Hematopoietic multipotent progenitor cell (in vitro differentiated cells): ENCODE measurements at regions not wholly inside any gene's neighbourhood (a gene's known extent, or its start where the extent isn't known, plus 50 kb on each side); places are given as distances from the start of the nearest gene placed in this dataset.

Source experiments
- DNase-seq, 3 donors: peaks; one replicate each; pipeline ENCODE4 v3.0.0-alpha.2; 2011 to 2015; ENCODE audit warnings: low read depth in 2 of 3, low spot score in 2 of 3

DNA sequence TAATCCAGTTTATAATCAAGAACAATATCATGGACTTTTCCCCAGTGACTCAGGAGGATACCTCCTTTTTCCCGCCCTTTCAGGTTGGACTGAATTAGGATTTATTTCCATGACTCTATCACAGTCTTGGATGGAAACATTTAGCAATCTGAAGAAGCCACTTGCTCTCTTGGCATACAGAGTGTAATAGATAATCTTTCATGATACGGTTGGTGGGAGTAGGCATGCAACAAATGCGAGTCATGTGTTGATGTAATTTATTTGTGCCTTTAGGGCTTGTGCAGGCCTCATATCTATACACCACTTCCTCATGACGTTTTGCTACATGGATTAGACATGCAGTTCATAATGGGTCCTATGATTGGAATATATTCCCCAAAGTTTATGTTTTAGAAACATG, 54.2 kb upstream of the MCTP2 start:
- DNase-seq = no peak

GRCh38 chr15:94175420-94175819, 55.9 kb upstream of the MCTP2 start:
- DNase-seq = no peak

DNA sequence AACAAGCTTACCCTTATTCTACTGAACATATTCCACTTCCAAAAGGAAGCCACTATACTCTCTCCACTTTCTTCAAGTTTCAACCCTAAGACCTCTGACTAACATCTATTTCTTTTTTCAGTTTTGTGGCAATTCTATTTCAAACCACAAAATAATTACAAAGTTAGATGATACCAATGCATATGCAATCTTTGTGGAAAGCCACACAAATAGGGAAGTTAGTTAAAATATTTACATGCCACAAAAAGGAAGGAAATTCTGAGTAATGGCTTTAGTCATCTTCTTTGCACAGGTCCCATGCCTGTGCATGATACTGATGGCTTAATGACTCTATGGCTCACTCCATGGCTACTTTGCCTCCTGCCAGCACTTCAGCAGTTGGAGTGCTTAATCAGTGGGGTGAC, 57.0 kb upstream of the MCTP2 start:
- peak in 2 of 3 donors; percentile 89 to 94 for DNase-seq

DNA sequence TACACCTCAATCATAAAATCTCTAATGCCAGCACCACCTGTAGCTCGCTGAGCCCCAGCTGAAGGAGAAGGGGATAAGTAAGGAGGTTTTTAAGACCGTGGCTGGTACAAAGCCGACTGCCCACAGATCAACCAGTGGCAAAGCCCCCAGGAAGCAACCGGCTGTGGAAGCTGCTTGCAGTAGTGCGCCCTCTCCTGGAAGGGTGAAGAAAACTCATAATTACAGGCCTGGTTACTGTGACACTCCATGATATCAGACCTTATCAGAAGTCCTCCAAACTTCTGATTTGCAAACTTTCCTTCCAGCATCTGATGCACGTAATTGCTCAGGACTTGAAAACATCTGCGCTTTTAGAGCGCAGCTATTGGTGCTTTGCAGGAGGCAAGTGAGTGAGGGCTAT, 63.1 kb upstream of the MCTP2 start:
- peak in 1 of 3 donors; percentile 28 for DNase-seq

GRCh38 chr15:94164971-94165370, 66.4 kb upstream of the MCTP2 start:
- DNase-seq = no peak

- DNase-seq = peak; percentile 28 to 92 (median 74)
Measured at GRCh38 chr15:94164202-94164807, 67.1 kb upstream of the MCTP2 start.

DNA sequence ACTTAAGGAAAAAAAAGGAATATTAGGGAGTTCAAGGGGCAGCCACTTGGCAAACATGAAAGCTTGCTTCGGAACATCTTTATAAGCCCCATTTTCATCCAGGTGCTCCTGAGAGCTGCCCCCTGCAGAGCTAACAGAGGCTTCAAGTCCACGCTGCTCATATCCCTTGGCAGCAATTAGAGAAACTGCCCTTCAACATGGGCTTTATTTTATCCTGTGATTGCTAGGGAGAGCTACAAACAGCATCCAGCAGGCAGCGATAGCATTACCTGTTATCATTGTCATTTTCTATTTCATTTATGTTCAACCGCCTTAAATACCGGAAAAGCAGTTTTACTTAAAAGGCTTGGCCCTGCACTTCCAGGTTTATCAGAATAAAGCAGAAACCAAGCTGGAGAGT, 68.4 kb upstream of the MCTP2 start:
- no peak for DNase-seq

DNA sequence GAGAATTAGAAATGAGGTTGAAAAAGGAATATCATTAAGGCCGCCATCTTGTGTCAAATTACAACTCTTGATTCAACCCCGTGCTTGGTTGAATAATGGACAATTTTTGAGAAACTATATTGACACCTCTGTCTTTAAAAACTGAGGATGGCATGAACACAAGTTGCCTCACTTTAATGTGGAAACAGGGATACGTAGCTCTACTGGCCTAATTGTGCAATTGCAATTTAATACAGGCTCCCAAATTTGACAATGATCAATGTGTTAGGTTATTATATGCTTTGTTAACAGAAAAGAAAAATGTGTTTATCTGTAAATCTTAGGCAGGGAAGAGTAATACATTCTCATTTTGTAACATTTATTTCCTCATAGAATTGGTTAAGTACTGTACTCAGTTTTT, 77.1 kb upstream of the MCTP2 start:
- DNase-seq = no peak

GRCh38 chr15:94145046-94145445, 86.3 kb upstream of the MCTP2 start:
- DNase-seq = no peak

GRCh38 chr15:94141802-94142201, 89.6 kb upstream of the MCTP2 start:
- DNase-seq = no peak

DNA sequence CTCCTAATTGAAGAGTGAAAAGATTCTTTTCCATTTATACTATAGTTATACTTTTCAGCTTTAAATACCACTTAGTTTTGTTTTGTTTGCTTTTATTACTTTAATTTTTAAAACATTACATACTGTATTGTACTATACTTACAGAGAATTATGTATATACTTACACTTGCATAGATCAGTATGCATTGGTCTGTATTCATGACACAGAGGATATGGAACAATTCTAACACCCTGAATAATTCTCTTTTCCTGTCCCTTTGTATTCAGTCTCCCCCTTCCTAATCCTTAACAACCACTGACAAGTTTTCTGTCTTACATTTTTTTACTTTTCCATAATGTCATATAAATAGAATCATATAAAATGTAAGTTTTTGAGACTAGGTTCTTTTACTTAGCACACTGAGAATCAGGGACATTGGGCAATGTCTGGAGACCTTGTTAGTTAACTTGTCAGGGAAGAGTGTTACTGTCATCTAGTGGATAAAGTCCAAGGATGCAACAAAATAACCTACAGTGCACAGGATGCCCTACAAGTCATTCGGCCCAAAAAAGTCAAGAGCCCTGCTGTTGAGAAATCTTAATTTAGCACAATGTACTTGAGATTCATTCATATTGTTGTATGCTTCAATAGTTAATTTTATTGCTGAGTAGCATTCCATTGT, 95.7 kb upstream of the MCTP2 start:
- DNase-seq = peak in 1 of 3 donors; percentile 44

GRCh38 chr15:94131875-94132274, 99.5 kb upstream of the MCTP2 start:
- DNase-seq = no peak

GRCh38 chr15:94130504-94130903, 100.9 kb upstream of the MCTP2 start:
- peak in 1 of 3 donors; percentile 32 for DNase-seq

- DNase-seq = no peak
Measured at GRCh38 chr15:94127006-94127405, 104.4 kb upstream of the MCTP2 start.

GRCh38 chr15:94125698-94126097, 105.7 kb upstream of the MCTP2 start:
- DNase-seq = no peak

DNA sequence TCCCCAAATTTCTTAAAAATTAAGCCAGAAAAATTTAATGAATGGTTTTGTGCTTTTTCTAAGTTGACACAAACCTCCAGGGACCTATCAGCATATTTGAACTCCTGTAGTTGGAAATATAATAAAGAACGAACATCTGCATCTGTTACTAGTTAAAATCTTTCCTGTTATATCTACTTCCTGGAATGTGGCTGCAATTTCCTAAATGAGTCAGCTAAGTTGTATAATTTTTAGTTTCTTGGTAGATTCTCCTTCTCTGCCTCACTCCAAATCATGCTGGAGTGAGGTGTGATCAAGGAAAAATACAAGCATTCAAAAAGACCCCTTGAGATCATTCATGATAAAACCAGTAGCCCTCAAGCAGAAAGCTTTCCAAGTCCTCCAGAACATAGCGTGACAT, 106.2 kb upstream of the MCTP2 start:
- peak in 1 of 3 donors; percentile 21 for DNase-seq

DNA sequence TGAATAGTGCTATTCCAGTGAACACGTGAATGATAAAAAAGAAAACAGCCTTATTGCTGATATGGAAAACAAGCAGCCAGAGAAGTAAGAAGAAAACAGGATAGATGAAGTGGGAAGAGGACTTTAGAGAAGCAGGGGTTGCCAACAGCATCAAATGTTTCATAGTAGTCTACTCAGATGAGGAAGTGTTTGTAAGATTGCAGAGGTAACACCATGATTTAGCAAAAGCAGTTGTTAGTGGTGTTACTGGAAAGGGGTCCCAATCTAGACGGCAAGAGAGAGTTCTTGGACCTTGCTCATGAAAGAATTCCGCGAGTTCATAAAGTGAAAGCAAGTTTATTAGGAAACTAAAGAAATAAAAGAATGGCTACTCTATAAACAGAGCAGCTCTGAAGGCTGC, 108.8 kb upstream of the MCTP2 start:
- peak in 1 of 3 donors; percentile 38 for DNase-seq

DNA sequence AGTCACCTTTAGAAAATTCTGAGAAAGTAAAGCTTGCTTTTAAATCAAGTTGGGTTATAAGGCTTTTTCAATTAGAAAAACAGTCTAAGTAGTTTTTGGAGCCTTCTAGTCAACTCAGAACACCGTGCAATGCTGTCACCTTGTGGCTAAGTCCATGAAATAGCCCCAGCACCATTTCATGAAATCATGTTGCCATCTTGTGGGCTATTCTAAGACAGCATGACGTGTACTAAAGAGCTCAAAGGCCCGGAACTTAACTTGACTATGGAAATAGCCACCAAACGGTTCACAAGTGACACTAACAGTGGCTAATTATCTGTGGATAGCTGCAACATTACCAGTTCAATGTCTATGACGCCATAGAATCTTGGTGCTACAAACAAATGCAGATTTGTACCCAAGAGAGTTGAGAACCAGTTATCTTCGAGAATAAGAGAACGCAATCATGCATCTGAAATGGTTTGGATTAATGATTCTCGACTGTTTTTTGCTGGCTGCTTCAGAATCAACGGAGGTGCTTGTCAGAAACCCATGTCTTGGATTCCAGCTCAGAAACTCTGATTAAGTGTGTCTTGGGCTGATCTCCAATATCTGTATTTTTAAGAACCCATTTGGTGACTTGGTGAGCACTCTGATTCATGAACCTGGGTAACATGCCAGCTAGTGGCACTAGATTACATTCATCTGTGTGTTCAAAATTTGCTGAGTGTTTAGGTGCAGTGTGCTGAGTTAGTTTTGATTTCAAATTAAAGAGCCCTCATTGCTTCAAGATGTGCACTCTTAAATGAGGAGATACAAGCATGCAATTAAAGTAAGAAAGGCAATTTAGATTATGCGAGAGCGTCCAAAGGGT, 111.2 kb upstream of the MCTP2 start:
- DNase-seq = peak; percentile 17 to 94 (median 80)

DNA sequence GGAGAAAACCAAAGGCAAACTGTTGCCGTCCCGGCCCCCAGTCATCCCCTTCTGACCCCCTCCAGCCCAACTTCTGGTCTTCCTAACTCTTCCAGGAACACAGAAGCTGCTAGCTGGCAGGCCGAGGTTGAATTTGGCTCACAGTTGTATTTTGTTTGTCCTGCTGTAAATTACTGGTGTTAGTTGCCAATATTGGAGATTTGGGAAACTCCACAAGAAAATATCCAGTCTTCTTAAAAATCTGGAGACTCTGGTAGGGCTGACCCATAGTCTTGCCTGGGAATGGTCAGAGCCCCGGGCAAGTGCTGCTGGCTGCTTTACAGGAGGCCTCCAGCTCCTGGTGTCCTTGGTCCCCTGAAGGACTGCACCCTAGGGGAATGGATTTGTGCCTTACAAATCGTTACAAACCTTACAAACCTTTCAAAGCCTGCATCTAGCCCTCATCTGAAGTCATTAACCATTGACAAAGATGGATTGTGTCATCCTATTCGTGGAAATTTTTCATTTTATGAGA, 112.0 kb upstream of the MCTP2 start:
- DNase-seq = no peak

GRCh38 chr15:94110476-94111130, 120.8 kb upstream of the MCTP2 start:
- no peak for DNase-seq

- DNase-seq = no peak
Measured at GRCh38 chr15:94107652-94108051, 123.7 kb upstream of the MCTP2 start.
